ENCODE measurements at regions not wholly inside any gene's neighbourhood (a gene's known extent, or its start where the extent isn't known, plus 50 kb on each side); places are given as distances from the start of the nearest gene placed in this dataset.

DNA sequence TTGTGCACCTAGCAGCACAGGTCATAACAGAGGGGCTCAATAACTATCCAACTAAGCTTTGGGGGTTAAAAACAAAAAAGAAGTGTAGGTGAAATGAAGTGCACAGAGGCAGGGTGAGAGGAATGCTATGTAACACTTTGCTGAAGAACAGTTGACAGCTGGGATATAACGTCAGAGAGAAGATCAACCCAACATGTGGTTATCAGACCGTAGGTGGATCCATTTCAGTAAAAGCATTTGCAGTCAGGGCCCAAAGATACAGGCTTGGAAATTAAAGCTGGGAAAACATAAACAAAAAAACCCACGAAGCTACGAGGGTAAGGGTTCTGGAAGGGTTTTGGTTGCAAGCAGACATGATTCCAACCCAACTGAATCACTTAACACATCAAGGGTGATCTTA, 377.5 kb upstream of the NR2F2 start:
- ChIA-PET CTCF (no interaction called here), POLR2A (no interaction called here)
- no peak overlapping the region for H3K4me3 Mint-ChIP-seq
- peaks cover 4% of the 10 kb centered on the region for H3K4me1 Mint-ChIP-seq
- no peaks in the 10 kb centered on the region for H3K27me3 Mint-ChIP-seq (ENCODE audit: low read depth)
- ATAC-seq (no peak), DNase-seq (ENCODE audit: low spot score) (no peak)
- peaks cover 2% of the 10 kb centered on the region; the same call in 1 of the 2 replicates for H3K36me3 Mint-ChIP-seq
- H3K9me3 Mint-ChIP-seq, result peaks cover 21% of the 10 kb centered on the region
- no peak overlapping the region for H3K27ac Mint-ChIP-seq
- TF ChIP-seq, protein P1, sequence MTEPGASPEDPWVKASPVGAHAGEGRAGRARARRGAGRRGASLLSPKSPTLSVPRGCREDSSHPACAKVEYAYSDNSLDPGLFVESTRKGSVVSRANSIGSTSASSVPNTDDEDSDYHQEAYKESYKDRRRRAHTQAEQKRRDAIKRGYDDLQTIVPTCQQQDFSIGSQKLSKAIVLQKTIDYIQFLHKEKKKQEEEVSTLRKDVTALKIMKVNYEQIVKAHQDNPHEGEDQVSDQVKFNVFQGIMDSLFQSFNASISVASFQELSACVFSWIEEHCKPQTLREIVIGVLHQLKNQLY (CRISPR knock-in tag; IDR thresholded peaks at IDR 0.05), result no peak
- TF ChIP-seq ZNF317 (CRISPR knock-in tag; IDR thresholded peaks at IDR 0.05; ENCODE audit: borderline replicate concordance, low read depth) (no peak), ZNF121 (CRISPR knock-in tag; IDR thresholded peaks at IDR 0.05) (no peak), NFYB (CRISPR knock-in tag; conservative IDR thresholded peaks at IDR 0.05; ENCODE audit: low read depth) (no peak), GTF2I (CRISPR knock-in tag; conservative IDR thresholded peaks at IDR 0.05) (no peak), KAT7 (CRISPR knock-in tag; IDR thresholded peaks at IDR 0.05; ENCODE audit: borderline replicate concordance) (no peak), ZNF423 (CRISPR knock-in tag; IDR thresholded peaks at IDR 0.05) (no peak), NR3C1 (CRISPR knock-in tag; conservative IDR thresholded peaks at IDR 0.05; ENCODE audit: low read depth) (no peak), ZNF232 (CRISPR knock-in tag; IDR thresholded peaks at IDR 0.05) (no peak)
- TF ChIP-seq, protein P2, sequence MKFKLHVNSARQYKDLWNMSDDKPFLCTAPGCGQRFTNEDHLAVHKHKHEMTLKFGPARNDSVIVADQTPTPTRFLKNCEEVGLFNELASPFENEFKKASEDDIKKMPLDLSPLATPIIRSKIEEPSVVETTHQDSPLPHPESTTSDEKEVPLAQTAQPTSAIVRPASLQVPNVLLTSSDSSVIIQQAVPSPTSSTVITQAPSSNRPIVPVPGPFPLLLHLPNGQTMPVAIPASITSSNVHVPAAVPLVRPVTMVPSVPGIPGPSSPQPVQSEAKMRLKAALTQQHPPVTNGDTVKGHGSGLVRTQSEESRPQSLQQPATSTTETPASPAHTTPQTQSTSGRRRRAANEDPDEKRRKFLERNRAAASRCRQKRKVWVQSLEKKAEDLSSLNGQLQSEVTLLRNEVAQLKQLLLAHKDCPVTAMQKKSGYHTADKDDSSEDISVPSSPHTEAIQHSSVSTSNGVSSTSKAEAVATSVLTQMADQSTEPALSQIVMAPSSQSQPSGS (CRISPR knock-in tag; IDR thresholded peaks at IDR 0.05; ENCODE audit: borderline replicate concordance, low read depth), result no peak
- TF ChIP-seq, protein P3, sequence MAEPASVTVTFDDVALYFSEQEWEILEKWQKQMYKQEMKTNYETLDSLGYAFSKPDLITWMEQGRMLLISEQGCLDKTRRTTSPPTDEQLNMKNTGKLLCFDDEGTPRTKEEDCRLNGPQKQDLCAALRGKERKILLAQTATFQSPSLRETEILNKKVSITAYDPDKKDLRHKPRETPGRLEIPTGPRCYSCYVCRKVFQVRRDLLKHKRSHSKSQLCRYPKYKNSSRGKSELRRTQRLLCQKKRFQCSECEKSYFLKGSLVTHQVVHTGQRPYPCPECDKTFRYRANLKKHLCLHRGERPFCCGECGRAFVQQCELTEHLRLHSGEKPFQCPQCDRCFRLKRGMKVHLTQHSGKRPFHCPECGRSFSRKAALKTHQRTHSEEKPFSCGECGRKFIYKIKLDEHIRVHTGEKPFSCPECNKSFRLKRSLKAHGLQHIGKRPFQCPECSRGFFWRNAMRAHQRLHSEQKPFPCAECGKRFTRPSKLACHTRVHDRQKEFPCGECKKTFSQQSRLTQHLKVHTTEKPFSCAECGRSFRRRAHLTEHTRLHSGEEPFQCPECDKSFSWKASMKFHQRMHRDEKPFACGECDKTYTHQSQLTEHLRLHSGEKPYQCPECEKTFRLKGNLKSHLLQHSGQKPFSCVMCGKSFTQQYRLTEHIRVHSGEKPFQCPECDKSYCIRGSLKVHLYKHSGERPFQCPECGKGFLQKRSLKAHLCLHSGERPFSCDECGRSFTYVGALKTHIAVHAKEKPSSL (CRISPR knock-in tag; conservative IDR thresholded peaks at IDR 0.05), result no peak

DNA sequence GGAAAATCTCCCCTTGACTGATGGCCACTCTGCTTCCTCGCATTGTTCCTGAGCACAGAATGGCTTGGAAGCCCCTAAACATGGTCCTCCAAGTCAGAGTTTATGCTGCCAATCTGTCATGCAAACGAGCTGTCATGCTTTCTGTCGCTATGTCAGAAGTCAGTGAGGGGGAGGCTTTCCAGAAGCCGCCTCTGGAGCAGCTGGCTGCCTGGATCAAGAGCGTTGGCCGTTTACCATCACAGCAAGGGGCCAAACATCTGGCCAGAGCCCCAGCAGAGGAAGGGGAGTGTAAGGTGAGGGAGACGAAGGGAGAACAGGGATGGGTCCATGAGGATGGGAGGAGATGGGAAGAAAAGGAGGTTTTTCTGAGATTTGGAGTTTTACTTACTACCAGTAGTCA, 372.6 kb upstream of the NR2F2 start:
- no peaks in the 10 kb centered on the region for H3K27me3 Mint-ChIP-seq (ENCODE audit: low read depth)
- no peak for DNase-seq (ENCODE audit: low spot score)
- no peak for ATAC-seq
- H3K4me1 Mint-ChIP-seq, result peaks cover 4% of the 10 kb centered on the region
- H3K27ac Mint-ChIP-seq, result no peak overlapping the region
- CTCF ChIA-PET, result no interaction called here
- H3K9me3 Mint-ChIP-seq, result peaks cover 12% of the 10 kb centered on the region
- TF ChIP-seq GTF2I (CRISPR knock-in tag; conservative IDR thresholded peaks at IDR 0.05) (no peak), ZBTB21 (CRISPR knock-in tag; IDR thresholded peaks at IDR 0.05; ENCODE audit: borderline replicate concordance) (no peak)
- TF ChIP-seq, protein P4, sequence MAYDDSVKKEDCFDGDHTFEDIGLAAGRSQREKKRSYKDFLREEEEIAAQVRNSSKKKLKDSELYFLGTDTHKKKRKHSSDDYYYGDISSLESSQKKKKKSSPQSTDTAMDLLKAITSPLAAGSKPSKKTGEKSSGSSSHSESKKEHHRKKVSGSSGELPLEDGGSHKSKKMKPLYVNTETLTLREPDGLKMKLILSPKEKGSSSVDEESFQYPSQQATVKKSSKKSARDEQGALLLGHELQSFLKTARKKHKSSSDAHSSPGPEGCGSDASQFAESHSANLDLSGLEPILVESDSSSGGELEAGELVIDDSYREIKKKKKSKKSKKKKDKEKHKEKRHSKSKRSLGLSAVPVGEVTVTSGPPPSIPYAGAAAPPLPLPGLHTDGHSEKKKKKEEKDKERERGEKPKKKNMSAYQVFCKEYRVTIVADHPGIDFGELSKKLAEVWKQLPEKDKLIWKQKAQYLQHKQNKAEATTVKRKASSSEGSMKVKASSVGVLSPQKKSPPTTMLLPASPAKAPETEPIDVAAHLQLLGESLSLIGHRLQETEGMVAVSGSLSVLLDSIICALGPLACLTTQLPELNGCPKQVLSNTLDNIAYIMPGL (CRISPR knock-in tag; IDR thresholded peaks at IDR 0.05), result no peak
- TF ChIP-seq, protein P5, sequence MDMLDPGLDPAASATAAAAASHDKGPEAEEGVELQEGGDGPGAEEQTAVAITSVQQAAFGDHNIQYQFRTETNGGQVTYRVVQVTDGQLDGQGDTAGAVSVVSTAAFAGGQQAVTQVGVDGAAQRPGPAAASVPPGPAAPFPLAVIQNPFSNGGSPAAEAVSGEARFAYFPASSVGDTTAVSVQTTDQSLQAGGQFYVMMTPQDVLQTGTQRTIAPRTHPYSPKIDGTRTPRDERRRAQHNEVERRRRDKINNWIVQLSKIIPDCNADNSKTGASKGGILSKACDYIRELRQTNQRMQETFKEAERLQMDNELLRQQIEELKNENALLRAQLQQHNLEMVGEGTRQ (CRISPR knock-in tag; IDR thresholded peaks at IDR 0.05), result no peak
- TF ChIP-seq, protein P6, sequence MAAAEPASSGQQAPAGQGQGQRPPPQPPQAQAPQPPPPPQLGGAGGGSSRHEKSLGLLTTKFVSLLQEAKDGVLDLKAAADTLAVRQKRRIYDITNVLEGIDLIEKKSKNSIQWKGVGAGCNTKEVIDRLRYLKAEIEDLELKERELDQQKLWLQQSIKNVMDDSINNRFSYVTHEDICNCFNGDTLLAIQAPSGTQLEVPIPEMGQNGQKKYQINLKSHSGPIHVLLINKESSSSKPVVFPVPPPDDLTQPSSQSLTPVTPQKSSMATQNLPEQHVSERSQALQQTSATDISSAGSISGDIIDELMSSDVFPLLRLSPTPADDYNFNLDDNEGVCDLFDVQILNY (CRISPR knock-in tag; IDR thresholded peaks at IDR 0.05), result no peak
- H3K4me3 Mint-ChIP-seq, result no peak overlapping the region
- peaks cover 2% of the 10 kb centered on the region; the same call in 1 of the 2 replicates for H3K36me3 Mint-ChIP-seq
- POLR2A ChIA-PET, result no interaction called here
